IMR-90 (cell line): ENCODE measurements at regions not wholly inside any gene's neighbourhood (a gene's known extent, or its start where the extent isn't known, plus 50 kb on each side); places are given as distances from the start of the nearest gene placed in this dataset.

ENCODE experiments used
- ATAC-seq: fragments of 200-7000 bp; cut with Tn5 transposase; 2 replicates; pipeline ENCODE4 v1.9.1; 2020; ENCODE audit warnings: low read depth, mild to moderate bottlenecking, moderate library complexity
- BruUV-seq: library from RNA; stranded (reverse); fragments of 400-500 nt; replicated peaks from 2 replicates; lab custom pipeline; 2021; lab: Mats Ljungman, UMichigan
- CTCF ChIA-PET: fragments of 300-600 bp; formaldehyde crosslinking; extraction: SDS; loops from one replicate; lab custom pipeline; 2021; ENCODE audit warnings: antibody characterized with exemption; lab: Yijun Ruan, JAX
- POLR2A ChIA-PET: fragments of 300-600 bp; sonication (Branson Sonifier 250); formaldehyde crosslinking; loops from one replicate; lab custom pipeline; 2022; ENCODE audit warnings: antibody characterized with exemption; ENCODE audit not compliant: unreplicated experiment; lab: Charles Lee
- DNase-seq: peaks from one replicate; pipeline ENCODE4 v3.0.0; 2013
- H2AFZ ChIP-seq: replicated peaks from 2 replicates; pipeline ENCODE3; 2013; ENCODE audit warnings: low read length, mild to moderate bottlenecking; ENCODE audit not compliant: poor library complexity
- H2AK5ac ChIP-seq: 2 replicates; pipeline ENCODE4 v1.6.1; 2013; ENCODE audit warnings: low read depth, low read length, inconsistent platforms
- H2AK9ac ChIP-seq: replicated peaks from 2 replicates; pipeline ENCODE3; 2013; ENCODE audit warnings: mild to moderate bottlenecking, low read depth, low read length, moderate library complexity; ENCODE audit not compliant: poor library complexity
- H2BK120ac ChIP-seq: 2 replicates; pipeline ENCODE4 v1.6.1; 2013; ENCODE audit warnings: low read depth, low read length, inconsistent platforms
- H2BK15ac ChIP-seq: 3 replicates; pipeline ENCODE4 v1.6.1; 2013; ENCODE audit warnings: low read depth, low read length, inconsistent platforms
- H2BK20ac ChIP-seq: 2 replicates; pipeline ENCODE4 v1.6.1; 2013; ENCODE audit warnings: low read depth, mild to moderate bottlenecking, inconsistent platforms, low read length, moderate library complexity
- H2BK5ac ChIP-seq: 2 replicates; pipeline ENCODE4 v1.6.1; 2013; ENCODE audit warnings: mild to moderate bottlenecking, low read depth, low read length, inconsistent platforms; ENCODE audit not compliant: poor library complexity, severe bottlenecking
- H3K14ac ChIP-seq: replicated peaks from 2 replicates; pipeline ENCODE4 v1.6.1; 2013; ENCODE audit warnings: low read depth, low read length, inconsistent platforms
- H3K18ac ChIP-seq: 2 replicates; pipeline ENCODE4 v1.6.1; 2013; ENCODE audit warnings: low read depth, low read length, control low read depth
- H3K23ac ChIP-seq: 2 replicates; pipeline ENCODE4 v1.6.1; 2013; ENCODE audit warnings: low read depth, low read length, inconsistent platforms
- H3K27ac ChIP-seq: 2 replicates; pipeline ENCODE4 v1.5.1; 2013; ENCODE audit warnings: mild to moderate bottlenecking, control low read depth, low read length; ENCODE audit not compliant: insufficient read depth
- H3K27me3 ChIP-seq: 2 replicates; pipeline ENCODE4 v1.6.1; 2013; ENCODE audit warnings: low read length; ENCODE audit not compliant: control insufficient read depth, insufficient read depth
- H3K36me3 ChIP-seq: 2 replicates; pipeline ENCODE4 v1.6.1; 2013; ENCODE audit warnings: low read length, mixed read lengths; ENCODE audit not compliant: control insufficient read depth, insufficient read depth
- H3K4ac ChIP-seq: 2 replicates; pipeline ENCODE4 v1.6.1; 2013; ENCODE audit warnings: low read depth, low read length, inconsistent platforms
- H3K4me1 ChIP-seq: 2 replicates; pipeline ENCODE4 v1.6.1; 2013; ENCODE audit warnings: low read length, mixed read lengths; ENCODE audit not compliant: control insufficient read depth, insufficient read depth
- H3K4me2 ChIP-seq: 2 replicates; pipeline ENCODE4 v1.6.1; 2013; ENCODE audit warnings: low read depth, mild to moderate bottlenecking, control low read depth, low read length, moderate library complexity
- H3K4me3 ChIP-seq: 2 replicates; pipeline ENCODE4 v1.5.1; 2013; ENCODE audit warnings: low read depth, mild to moderate bottlenecking, control low read depth, low read length, moderate library complexity; ENCODE audit not compliant: insufficient read depth
- H3K56ac ChIP-seq: 2 replicates; pipeline ENCODE4 v1.6.1; 2013; ENCODE audit warnings: low read length, inconsistent platforms; ENCODE audit not compliant: insufficient read depth; ENCODE audit errors: extremely low read depth
- H3K79me1 ChIP-seq, 2 experiments: 2 replicates each; pipeline ENCODE4 v1.6.1; 2013; ENCODE audit warnings: low read length in 2 of 2, inconsistent platforms in 1 of 2, low read depth in 1 of 2
- H3K9ac ChIP-seq: 2 replicates; pipeline ENCODE4 v1.6.1; 2013; ENCODE audit warnings: low read depth, low read length, control low read depth
- H3K9me1 ChIP-seq: 2 replicates; pipeline ENCODE4 v1.6.1; 2013; ENCODE audit warnings: low read length, inconsistent platforms; ENCODE audit not compliant: insufficient read depth
- H3K9me3 ChIP-seq: 2 replicates; pipeline ENCODE4 v1.6.1; 2013; ENCODE audit warnings: low read length; ENCODE audit not compliant: control insufficient read depth, insufficient read depth
- H4K20me1 ChIP-seq: 2 replicates; pipeline ENCODE4 v1.6.1; 2013; ENCODE audit warnings: low read length, inconsistent platforms; ENCODE audit not compliant: insufficient read depth
- H4K5ac ChIP-seq: 2 replicates; pipeline ENCODE4 v1.6.1; 2013; ENCODE audit warnings: mild to moderate bottlenecking, low read depth, low read length, control low read depth
- H4K8ac ChIP-seq, 2 experiments: 2 replicates each; pipeline ENCODE4 v1.6.1; 2013; ENCODE audit warnings: low read depth in 2 of 2, low read length in 2 of 2, control low read depth in 1 of 2, inconsistent platforms in 1 of 2
- H4K91ac ChIP-seq: 2 replicates; pipeline ENCODE4 v1.6.1; 2013; ENCODE audit warnings: low read depth, low read length, inconsistent platforms; ENCODE audit not compliant: insufficient read depth
- CEBPB ChIP-seq: IDR thresholded peaks from 2 replicates; pipeline ENCODE4 v1.6.1; 2012; ENCODE audit warnings: low read depth, low read length, improper control_type of control experiment
- CHD1 ChIP-seq: IDR thresholded peaks from 2 replicates; pipeline ENCODE4 v1.6.1; 2012; ENCODE audit warnings: low read depth, low read length, improper control_type of control experiment
- CTCF ChIP-seq: conservative IDR thresholded peaks from 2 replicates; pipeline ENCODE4 v1.5.1; 2012; ENCODE audit warnings: mild to moderate bottlenecking, low read depth, low read length, improper control_type of control experiment
- ELK1 ChIP-seq: fragments of 150-350 bp; IDR thresholded peaks from 2 replicates; pipeline ENCODE4 v1.6.1; 2016; ENCODE audit warnings: low read depth, mild to moderate bottlenecking, low read length, moderate library complexity, borderline replicate concordance
- FOS ChIP-seq: fragments of 150-350 bp; IDR thresholded peaks from 2 replicates; pipeline ENCODE4 v1.6.1; 2016; ENCODE audit warnings: low read depth, low read length
- MAFK ChIP-seq: IDR thresholded peaks from 2 replicates; pipeline ENCODE4 v1.6.1; 2012; ENCODE audit warnings: low read depth, low read length, improper control_type of control experiment
- MAZ ChIP-seq: IDR thresholded peaks from 2 replicates; pipeline ENCODE4 v1.6.1; 2012; ENCODE audit warnings: low read depth, mild to moderate bottlenecking, low read length, improper control_type of control experiment, moderate library complexity, borderline replicate concordance
- MXI1 ChIP-seq: IDR thresholded peaks from 2 replicates; pipeline ENCODE4 v1.6.1; 2012; ENCODE audit warnings: low read depth, mild to moderate bottlenecking, low read length, moderate library complexity, borderline replicate concordance
- NFE2L2 ChIP-seq: fragments of 150-350 bp; IDR thresholded peaks from 2 replicates; pipeline ENCODE4 v1.6.1; 2016; ENCODE audit warnings: low read depth, mild to moderate bottlenecking, low read length
- RAD21 ChIP-seq: IDR thresholded peaks from 2 replicates; pipeline ENCODE4 v1.6.1; 2012; ENCODE audit warnings: low read length, improper control_type of control experiment
- RFX5 ChIP-seq: IDR thresholded peaks from 2 replicates; pipeline ENCODE4 v1.8.0; 2012; ENCODE audit warnings: low read depth, mild to moderate bottlenecking, low read length, moderate library complexity
- SMC3 ChIP-seq: fragments of 150-350 bp; IDR thresholded peaks from 2 replicates; pipeline ENCODE4 v1.6.1; 2016; ENCODE audit warnings: low read depth, mild to moderate bottlenecking, antibody characterized with exemption, low read length, moderate library complexity
- USF2 ChIP-seq: fragments of 150-350 bp; IDR thresholded peaks from 2 replicates; pipeline ENCODE4 v1.6.1; 2017; ENCODE audit warnings: mild to moderate bottlenecking, antibody characterized with exemption, low read length, low read depth
- WGBS, 2 experiments: methylation state at CpG; one replicate each; pipeline versions ENCODE4 v1.1.5 to v1.1.7; 2013; ENCODE audit warnings: missing lambda C conversion rate in 2 of 2; ENCODE audit not compliant: insufficient read length in 1 of 2; ENCODE audit errors: extremely low coverage in 2 of 2; 5-methylcytosine and 5-hydroxymethylcytosine counted together
- dilution Hi-C: fragments of 300-500 bp; cut with HindIII; formaldehyde crosslinking; loops from one replicate; pipeline ENCODE4 v1.14.3; 2018; ENCODE audit warnings: low sequenced_read_pairs; ENCODE audit not compliant: unreplicated experiment
- in situ Hi-C: fragments of 300-500 bp; cut with MboI; formaldehyde crosslinking; loops from 3 replicates; pipeline ENCODE4 v1.14.3; 2019; ENCODE audit warnings: low sequenced_read_pairs, inconsistent platforms, mixed read lengths
- intact Hi-C: fragments of 100-400 bp; cut with micrococcal nuclease; formaldehyde crosslinking; loops from 2 replicates; pipeline ENCODE4 v1.10.0; 2022

GRCh38 chrX:140099221-140099620 lies 133.9 kb upstream of the CXorf66 start:
- H2AK9ac ChIP-seq, result no peak overlapping the region

More at GRCh38 chrX:140099221-140099620, 133.9 kb upstream of the CXorf66 start:
- H3K4ac ChIP-seq, result no peak overlapping the region
- H3K4me3 ChIP-seq, result no peak overlapping the region
- no peaks in the 10 kb centered on the region for H3K9me1 ChIP-seq
- no peaks in the 10 kb centered on the region for H3K36me3 ChIP-seq
- WGBS, 2 experiments, result no CpG with 5 or more reads among the region's 4 CpGs
- no peak overlapping the region for H2BK5ac ChIP-seq
- CTCF ChIA-PET, result no interaction called here
- no peak overlapping the region for H2BK120ac ChIP-seq
- H2BK15ac ChIP-seq, result no peak overlapping the region
- H3K27ac ChIP-seq, result no peak overlapping the region
- no peak overlapping the region for H3K4me2 ChIP-seq
- H3K79me1 ChIP-seq, result no peaks in the 10 kb centered on the region
- no peaks in the 10 kb centered on the region for H3K27me3 ChIP-seq
- no peak overlapping the region for H3K14ac ChIP-seq
- no peaks in the 10 kb centered on the region for H4K20me1 ChIP-seq
- H3K4me1 ChIP-seq, result no peaks in the 10 kb centered on the region
- DNase-seq (no peak), ATAC-seq (no peak)
- intact Hi-C loops (no loop called here), in situ Hi-C loops (no loop called here), dilution Hi-C loops (no loop called here)
- no peak overlapping the region for H4K5ac ChIP-seq
- H4K8ac ChIP-seq, result no peak overlapping the region
- no peak overlapping the region for H3K23ac ChIP-seq
- TF ChIP-seq ELK1 (no peak), MAZ (no peak), MXI1 (no peak), RFX5 (no peak), FOS (no peak), CHD1 (no peak), NFE2L2 (no peak), CEBPB (no peak), USF2 (no peak), MAFK (no peak), SMC3 (no peak), CTCF (no peak), RAD21 (no peak)
- no peak overlapping the region for H3K9ac ChIP-seq
- no TSS peak for BruUV-seq
- H2AK5ac ChIP-seq, result no peak overlapping the region
- H2BK20ac ChIP-seq, result no peak overlapping the region
- H3K56ac ChIP-seq, result no peak overlapping the region
- no peaks in the 10 kb centered on the region for H3K9me3 ChIP-seq
- H3K18ac ChIP-seq, result no peak overlapping the region
- POLR2A ChIA-PET, result no interaction called here
- no peak overlapping the region for H2AFZ ChIP-seq
- no peak overlapping the region for H4K91ac ChIP-seq
